SK-N-MC (cell line): ENCODE measurements at regions not wholly inside any gene's neighbourhood (a gene's known extent, or its start where the extent isn't known, plus 50 kb on each side); places are given as distances from the start of the nearest gene placed in this dataset.

Experiments
- DNase-seq: peaks from one replicate; pipeline ENCODE4 v3.0.0-alpha.2; 2011; ENCODE audit warnings: low read depth, low spot score
- H3K27ac ChIP-seq: fragments of 200-600 bp; sonication (generic); 2 replicates; pipeline ENCODE4 v1.5.1; 2016; ENCODE audit warnings: mixed run types
- H3K36me3 ChIP-seq: fragments of 200-600 bp; sonication (generic); 2 replicates; pipeline ENCODE4 v1.6.1; 2017; ENCODE audit warnings: antibody characterized with exemption, low read length, mixed read lengths; ENCODE audit not compliant: insufficient read depth
- H3K4me3 ChIP-seq: fragments of 200-600 bp; sonication (generic); 2 replicates; pipeline ENCODE4 v1.5.1; 2016
- H3K9ac ChIP-seq: fragments of 200-600 bp; sonication (generic); 2 replicates; pipeline ENCODE4 v1.8.0; 2017; ENCODE audit warnings: mixed run types, mixed read lengths; ENCODE audit not compliant: insufficient read length
- H3K9me3 ChIP-seq: fragments of 200-600 bp; sonication (generic); 2 replicates; pipeline ENCODE4 v1.6.1; 2017; ENCODE audit warnings: low read depth, mild to moderate bottlenecking, antibody characterized with exemption, low read length, moderate library complexity, mixed read lengths
- EZH2 ChIP-seq: fragments of 200-600 bp; sonication (generic); IDR thresholded peaks from one replicate; pipeline ENCODE4 v1.6.1; 2017; ENCODE audit warnings: antibody characterized with exemption
- FOXP2 ChIP-seq: optimal IDR thresholded peaks from 2 replicates; pipeline ENCODE3; 2011; ENCODE audit warnings: mild to moderate bottlenecking, moderate library complexity; ENCODE audit not compliant: insufficient read depth; ENCODE audit errors: extremely low read length, control extremely low read depth
- POLR2AphosphoS5 ChIP-seq: IDR thresholded peaks from 2 replicates; pipeline ENCODE4 v1.6.1; 2012; ENCODE audit warnings: mild to moderate bottlenecking, low read depth, low read length, borderline replicate concordance

DNA sequence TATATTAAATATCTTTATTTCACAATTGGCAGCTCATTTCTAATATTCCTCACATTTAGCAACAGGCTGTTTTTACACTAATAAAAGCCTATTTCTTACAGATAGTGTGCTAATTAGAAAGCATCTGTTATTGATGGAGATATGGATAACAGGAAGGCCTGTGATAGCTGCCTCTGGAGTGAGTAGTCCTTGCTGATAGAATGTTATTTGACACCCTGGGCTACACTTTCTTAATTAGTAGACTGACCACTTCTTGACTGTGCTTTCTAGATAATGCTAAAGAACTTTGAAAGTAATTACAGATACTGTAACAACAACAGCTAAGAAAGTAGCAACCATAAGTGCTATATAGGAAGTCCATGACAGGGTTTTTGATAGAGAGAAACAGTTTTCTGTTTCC lies 554.3 kb downstream of the DIAPH3 start:
- Histone ChIP-seq H3K9ac (no peak overlapping the region), H3K4me3 (no peak overlapping the region), H3K36me3 (no peaks in the 10 kb centered on the region), H3K9me3 (no peaks in the 10 kb centered on the region), H3K27ac (no peak overlapping the region)
- TF ChIP-seq EZH2 = no peak
- TF ChIP-seq POLR2AphosphoS5 = no peak
- no peak for TF ChIP-seq FOXP2
- DNase-seq = no peak
